ENCODE measurements at regions not wholly inside any gene's neighbourhood (a gene's known extent, or its start where the extent isn't known, plus 50 kb on each side); places are given as distances from the start of the nearest gene placed in this dataset.
A peak's percentile ranks its signal among the peaks of the same experiment; 100 is the strongest.

- DNase-seq (ENCODE audit: low read depth): no peak
Measured at GRCh38 chr17:34172390-34172918, 82.6 kb upstream of the CCL2 start.

GRCh38 chr17:34173241-34173640 lies 81.8 kb upstream of the CCL2 start:
- no peak for DNase-seq (ENCODE audit: low read depth)

GRCh38 chr17:34174496-34174895 lies 80.6 kb upstream of the CCL2 start:
- DNase-seq (ENCODE audit: low read depth): no peak

GRCh38 chr17:34176440-34176839 lies 78.6 kb upstream of the CCL2 start:
- no peak for DNase-seq (ENCODE audit: low read depth)

GRCh38 chr17:34177642-34178041 lies 77.4 kb upstream of the CCL2 start:
- DNase-seq (ENCODE audit: low read depth): no peak

- no peak for DNase-seq (ENCODE audit: low read depth)
Measured at GRCh38 chr17:34178092-34178491, 77.0 kb upstream of the CCL2 start.

GRCh38 chr17:34182036-34182803 lies 72.9 kb upstream of the CCL2 start:
- DNase-seq (ENCODE audit: low read depth): no peak

GRCh38 chr17:34195987-34196386 lies 59.1 kb upstream of the CCL2 start:
- no peak for DNase-seq (ENCODE audit: low read depth)

GRCh38 chr17:34198519-34198918 lies 56.6 kb upstream of the CCL2 start:
- DNase-seq (ENCODE audit: low read depth): no peak

- no peak for DNase-seq (ENCODE audit: low read depth)
Measured at GRCh38 chr17:34199454-34199853, 55.6 kb upstream of the CCL2 start.

- peak; percentile 59 for DNase-seq (ENCODE audit: low read depth)
Measured at GRCh38 chr17:34199932-34200534, 55.1 kb upstream of the CCL2 start.

GRCh38 chr17:34201225-34201624 lies 53.9 kb upstream of the CCL2 start:
- DNase-seq (ENCODE audit: low read depth): no peak

- no peak for DNase-seq (ENCODE audit: low read depth)
Measured at GRCh38 chr17:34201767-34202166, 53.3 kb upstream of the CCL2 start.

- DNase-seq (ENCODE audit: low read depth): no peak
Measured at GRCh38 chr17:34203018-34203638, 52.0 kb upstream of the CCL2 start.

- DNase-seq (ENCODE audit: low read depth): no peak
Measured at GRCh38 chr17:34204402-34204801, 50.7 kb upstream of the CCL2 start.
